ENCODE measurements at regions not wholly inside any gene's neighbourhood (a gene's known extent, or its start where the extent isn't known, plus 50 kb on each side); places are given as distances from the start of the nearest gene placed in this dataset.

DNA sequence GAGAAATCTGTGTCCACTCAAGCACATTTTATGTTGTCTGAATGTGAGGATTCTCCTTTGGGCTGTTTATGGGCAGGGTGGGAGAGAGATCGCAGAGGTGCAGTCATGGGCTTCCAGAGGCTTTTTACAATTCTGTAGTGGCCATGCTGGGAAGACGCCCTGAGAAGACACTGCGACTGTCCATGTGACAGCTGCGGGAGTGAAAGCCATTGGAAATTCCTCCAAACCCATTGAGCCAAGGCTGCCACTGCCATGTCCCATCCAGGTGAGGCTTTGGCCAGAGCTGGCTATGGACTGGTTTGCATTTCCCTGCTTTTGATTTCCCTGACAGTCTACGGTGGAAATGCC, 216.9 kb upstream of the ECI2 start:
- H3K79me2 ChIP-seq (ENCODE audit: insufficient read depth, low read depth, low read length) = no peaks in the 10 kb centered on the region
- no peaks in the 10 kb centered on the region for H3K9me3 ChIP-seq (ENCODE audit: low read length)
- intact Hi-C loops (cut with micrococcal nuclease; ENCODE audit: unreplicated experiment) = no loop called here
- no peaks in the 10 kb centered on the region for H4K20me1 ChIP-seq (ENCODE audit: insufficient read depth, low read length)
- CTCF ChIA-PET (ENCODE audit: unreplicated experiment) = no interaction called here
- TF ChIP-seq EZH2phosphoT487 (IDR thresholded peaks at IDR 0.05; ENCODE audit: borderline replicate concordance, low read depth, low read length) = no peak
- TF ChIP-seq, protein P1, sequence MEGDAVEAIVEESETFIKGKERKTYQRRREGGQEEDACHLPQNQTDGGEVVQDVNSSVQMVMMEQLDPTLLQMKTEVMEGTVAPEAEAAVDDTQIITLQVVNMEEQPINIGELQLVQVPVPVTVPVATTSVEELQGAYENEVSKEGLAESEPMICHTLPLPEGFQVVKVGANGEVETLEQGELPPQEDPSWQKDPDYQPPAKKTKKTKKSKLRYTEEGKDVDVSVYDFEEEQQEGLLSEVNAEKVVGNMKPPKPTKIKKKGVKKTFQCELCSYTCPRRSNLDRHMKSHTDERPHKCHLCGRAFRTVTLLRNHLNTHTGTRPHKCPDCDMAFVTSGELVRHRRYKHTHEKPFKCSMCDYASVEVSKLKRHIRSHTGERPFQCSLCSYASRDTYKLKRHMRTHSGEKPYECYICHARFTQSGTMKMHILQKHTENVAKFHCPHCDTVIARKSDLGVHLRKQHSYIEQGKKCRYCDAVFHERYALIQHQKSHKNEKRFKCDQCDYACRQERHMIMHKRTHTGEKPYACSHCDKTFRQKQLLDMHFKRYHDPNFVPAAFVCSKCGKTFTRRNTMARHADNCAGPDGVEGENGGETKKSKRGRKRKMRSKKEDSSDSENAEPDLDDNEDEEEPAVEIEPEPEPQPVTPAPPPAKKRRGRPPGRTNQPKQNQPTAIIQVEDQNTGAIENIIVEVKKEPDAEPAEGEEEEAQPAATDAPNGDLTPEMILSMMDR (conservative IDR thresholded peaks at IDR 0.05; ENCODE audit: low read length) = no peak
- no peak overlapping the region for H3K4me3 ChIP-seq (ENCODE audit: low read depth, low read length, poor library complexity, severe bottlenecking)
- H3K27ac ChIP-seq (ENCODE audit: low read depth, low read length, poor library complexity, severe bottlenecking) = no peak overlapping the region
- no peak overlapping the region for H3K4me2 ChIP-seq (ENCODE audit: low read length)
- DNase-seq (ENCODE audit: low spot score) = no peak
- no peak overlapping the region for H2AFZ ChIP-seq (ENCODE audit: low read length)
- no peaks in the 10 kb centered on the region for H3K36me3 ChIP-seq (ENCODE audit: insufficient read depth, low read length)
- no peaks in the 10 kb centered on the region for H3K9me2 ChIP-seq (ENCODE audit: insufficient read depth, low read length)
- POLR2A ChIA-PET = no interaction called here
- H3K4me1 ChIP-seq (ENCODE audit: insufficient read depth, low read length, poor library complexity, severe bottlenecking) = no peaks in the 10 kb centered on the region
- no TSS peak for BruUV-seq (replicated peaks)

DNA sequence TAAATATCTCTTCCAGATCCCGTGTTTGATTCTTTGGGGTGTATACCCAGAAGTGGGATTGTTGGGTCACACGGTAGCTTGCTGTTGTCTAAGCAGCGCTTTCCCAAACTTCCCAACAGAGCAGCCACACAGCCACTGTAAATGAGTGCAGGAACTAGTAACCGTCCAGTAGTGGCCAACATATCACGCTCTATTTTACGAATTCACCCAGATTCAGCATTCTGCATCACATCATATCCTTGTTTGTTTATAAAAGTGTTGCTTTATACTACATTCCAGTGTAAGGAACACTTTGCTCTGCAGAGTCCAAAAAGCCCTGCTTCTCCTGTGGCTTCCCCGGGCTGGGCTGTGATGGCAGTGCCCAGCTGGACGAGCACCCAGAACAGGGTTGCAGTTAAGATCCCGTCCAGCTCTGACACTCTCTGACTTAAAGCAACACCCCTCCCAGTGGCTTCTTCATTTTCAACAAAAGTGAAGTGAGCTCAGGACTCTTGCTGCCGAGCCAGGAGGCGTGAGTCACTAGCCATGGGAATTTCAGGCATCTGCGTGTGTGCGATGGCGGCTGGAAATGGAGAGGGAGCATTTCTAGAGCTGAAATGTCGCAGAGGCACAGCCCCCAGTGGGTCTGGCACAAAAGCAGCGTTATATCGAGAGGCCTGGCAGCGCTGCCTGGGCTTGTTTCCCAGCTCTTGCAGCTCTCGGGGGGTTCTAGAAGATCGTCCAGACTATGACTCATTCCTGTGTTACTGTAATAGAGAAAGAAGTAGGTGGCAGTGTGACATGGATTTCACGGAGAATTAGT, 216.3 kb upstream of the ECI2 start:
- CTCF ChIA-PET (ENCODE audit: unreplicated experiment) = no interaction called here
- POLR2A ChIA-PET = no interaction called here
- no peak overlapping the region for H3K27ac ChIP-seq (ENCODE audit: low read depth, low read length, poor library complexity, severe bottlenecking)

More for the DNA sequence above, 216.3 kb upstream of the ECI2 start:
- Histone ChIP-seq H2AFZ (ENCODE audit: low read length) (no peak overlapping the region), H4K20me1 (ENCODE audit: insufficient read depth, low read length) (no peaks in the 10 kb centered on the region), H3K36me3 (ENCODE audit: insufficient read depth, low read length) (no peaks in the 10 kb centered on the region), H3K4me1 (ENCODE audit: insufficient read depth, low read length, poor library complexity, severe bottlenecking) (no peaks in the 10 kb centered on the region), H3K9me2 (ENCODE audit: insufficient read depth, low read length) (no peaks in the 10 kb centered on the region), H3K79me2 (ENCODE audit: insufficient read depth, low read depth, low read length) (no peaks in the 10 kb centered on the region), H3K9me3 (ENCODE audit: low read length) (no peaks in the 10 kb centered on the region), H3K4me2 (ENCODE audit: low read length) (no peak overlapping the region), H3K4me3 (ENCODE audit: low read depth, low read length, poor library complexity, severe bottlenecking) (no peak overlapping the region)
- no peak for DNase-seq (ENCODE audit: low spot score)
- no peak for TF ChIP-seq EZH2phosphoT487 (IDR thresholded peaks at IDR 0.05; ENCODE audit: borderline replicate concordance, low read depth, low read length)
- TF ChIP-seq, protein P1 (conservative IDR thresholded peaks at IDR 0.05; ENCODE audit: low read length) = no peak
- no TSS peak for BruUV-seq (replicated peaks)
- intact Hi-C loops (cut with micrococcal nuclease; ENCODE audit: unreplicated experiment) = no loop called here
